ENCODE measurements at regions not wholly inside any gene's neighbourhood (a gene's known extent, or its start where the extent isn't known, plus 50 kb on each side); places are given as distances from the start of the nearest gene placed in this dataset.

DNA sequence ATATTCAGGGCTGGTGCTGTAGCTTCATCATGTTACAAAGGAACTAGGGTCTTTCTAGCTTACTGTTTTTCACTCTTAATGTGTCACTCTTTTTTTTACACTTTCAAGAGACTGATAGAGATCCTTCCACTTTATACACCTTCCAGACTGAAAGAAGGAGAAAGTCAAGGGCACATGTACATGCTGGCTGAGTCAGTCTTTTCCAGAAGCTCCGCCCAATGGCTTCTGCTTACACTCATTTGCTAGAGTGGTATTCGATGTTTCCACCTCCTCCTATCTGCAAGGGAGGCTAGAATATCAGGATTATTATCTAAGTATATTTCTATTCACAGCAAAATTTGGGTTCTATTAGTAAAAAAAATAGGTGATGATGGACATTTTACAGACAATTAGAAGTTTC, 325.8 kb upstream of the OR4E1 start (continued):
- TF ChIP-seq, protein P1, sequence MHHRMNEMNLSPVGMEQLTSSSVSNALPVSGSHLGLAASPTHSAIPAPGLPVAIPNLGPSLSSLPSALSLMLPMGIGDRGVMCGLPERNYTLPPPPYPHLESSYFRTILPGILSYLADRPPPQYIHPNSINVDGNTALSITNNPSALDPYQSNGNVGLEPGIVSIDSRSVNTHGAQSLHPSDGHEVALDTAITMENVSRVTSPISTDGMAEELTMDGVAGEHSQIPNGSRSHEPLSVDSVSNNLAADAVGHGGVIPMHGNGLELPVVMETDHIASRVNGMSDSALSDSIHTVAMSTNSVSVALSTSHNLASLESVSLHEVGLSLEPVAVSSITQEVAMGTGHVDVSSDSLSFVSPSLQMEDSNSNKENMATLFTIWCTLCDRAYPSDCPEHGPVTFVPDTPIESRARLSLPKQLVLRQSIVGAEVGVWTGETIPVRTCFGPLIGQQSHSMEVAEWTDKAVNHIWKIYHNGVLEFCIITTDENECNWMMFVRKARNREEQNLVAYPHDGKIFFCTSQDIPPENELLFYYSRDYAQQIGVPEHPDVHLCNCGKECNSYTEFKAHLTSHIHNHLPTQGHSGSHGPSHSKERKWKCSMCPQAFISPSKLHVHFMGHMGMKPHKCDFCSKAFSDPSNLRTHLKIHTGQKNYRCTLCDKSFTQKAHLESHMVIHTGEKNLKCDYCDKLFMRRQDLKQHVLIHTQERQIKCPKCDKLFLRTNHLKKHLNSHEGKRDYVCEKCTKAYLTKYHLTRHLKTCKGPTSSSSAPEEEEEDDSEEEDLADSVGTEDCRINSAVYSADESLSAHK (CRISPR knock-in tag; IDR thresholded peaks at IDR 0.05; ENCODE audit: borderline replicate concordance) = no peak
- TF ChIP-seq TSC22D2 (CRISPR knock-in tag; IDR thresholded peaks at IDR 0.05; ENCODE audit: borderline replicate concordance) (no peak), ZNF18 (CRISPR knock-in tag; IDR thresholded peaks at IDR 0.05; ENCODE audit: insufficient replicate concordance) (no peak), ZNF720 (CRISPR knock-in tag; IDR thresholded peaks at IDR 0.05) (no peak), NFIC (IDR thresholded peaks at IDR 0.05; ENCODE audit: low read length) (no peak), KLF11 (CRISPR knock-in tag; IDR thresholded peaks at IDR 0.05) (no peak)
- TF ChIP-seq, protein P2, sequence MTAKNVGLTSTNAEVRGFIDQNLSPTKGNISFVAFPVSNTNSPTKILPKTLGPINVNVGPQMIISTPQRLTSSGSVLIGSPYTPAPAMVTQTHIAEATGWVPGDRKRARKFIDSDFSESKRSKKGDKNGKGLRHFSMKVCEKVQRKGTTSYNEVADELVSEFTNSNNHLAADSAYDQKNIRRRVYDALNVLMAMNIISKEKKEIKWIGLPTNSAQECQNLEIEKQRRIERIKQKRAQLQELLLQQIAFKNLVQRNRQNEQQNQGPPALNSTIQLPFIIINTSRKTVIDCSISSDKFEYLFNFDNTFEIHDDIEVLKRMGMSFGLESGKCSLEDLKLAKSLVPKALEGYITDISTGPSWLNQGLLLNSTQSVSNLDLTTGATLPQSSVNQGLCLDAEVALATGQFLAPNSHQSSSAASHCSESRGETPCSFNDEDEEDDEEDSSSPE (CRISPR knock-in tag; IDR thresholded peaks at IDR 0.05) = no peak

DNA sequence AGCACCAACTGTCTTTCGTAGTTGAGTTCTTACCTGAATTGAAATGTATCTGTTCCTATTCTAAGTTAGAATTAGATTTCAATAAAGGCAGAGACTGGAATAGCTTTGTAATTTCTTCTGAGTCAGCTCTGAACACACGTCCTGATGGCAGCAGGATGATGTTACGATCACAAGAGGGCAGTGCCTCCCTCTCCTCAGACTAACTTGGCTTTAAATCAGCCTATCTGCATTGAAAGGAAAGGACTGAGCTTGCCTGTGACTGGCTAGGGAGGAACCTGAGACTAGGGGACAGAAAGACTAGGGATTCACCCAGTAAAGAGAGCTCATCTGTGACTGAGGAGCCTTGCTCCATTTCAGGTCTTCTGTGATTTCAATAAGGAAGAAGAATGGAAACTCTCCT, 323.7 kb upstream of the OR4E1 start:
- peak; percentile 43 for DNase-seq (ENCODE audit: low spot score)
- WGBS (ENCODE audit: low lambda C conversion rate) = 3% methylated on average over 3 of the region's 3 CpGs
- no peak overlapping the region for H3K4me2 ChIP-seq (ENCODE audit: low read depth, low read length)
- no peaks in the 10 kb centered on the region for H3K4me1 ChIP-seq (ENCODE audit: insufficient read depth, low read length)
- CTCF ChIA-PET (ENCODE audit: low intra/inter-chr PET ratio, low total read pairs) = no interaction called here
- H3K9ac ChIP-seq (ENCODE audit: insufficient read depth, low read depth, low read length) = no peak overlapping the region
- in situ Hi-C loops (cut with HindIII; ENCODE audit: extremely low pct_ligation_motif_present, low pct_unique_long_range_greater_than_20kb) = no loop called here
- no peaks in the 10 kb centered on the region for H3K79me2 ChIP-seq (ENCODE audit: insufficient read depth, low read length)
- H3K4me3 ChIP-seq (replicated peaks in 1 of 3; ENCODE audit: insufficient read depth in 1 of 3, low read depth in 2 of 3, low read length in 3 of 3) = no peak overlapping the region
- peak; percentile 97 for ATAC-seq
- H3K36me3 ChIP-seq (replicated peaks in 1 of 2; ENCODE audit: control insufficient read depth in 1 of 2, insufficient read depth in 2 of 2, low read length in 2 of 2) = no peaks in the 10 kb centered on the region
- FAIRE-seq = peak; percentile 60
- no peak overlapping the region for H3K27ac ChIP-seq (ENCODE audit: extremely low read length, insufficient read depth, low read length)
- peak; percentile 31; the same call in 1 of the 2 replicates for TF ChIP-seq CTCF (CRISPR knock-in tag; IDR thresholded peaks at IDR 0.05)
- TF ChIP-seq ZNF230 (CRISPR knock-in tag; IDR thresholded peaks at IDR 0.05) = 0 out of 2 replicates have a peak, but pooled peaks have one; percentile 40
- TF ChIP-seq, protein P3, sequence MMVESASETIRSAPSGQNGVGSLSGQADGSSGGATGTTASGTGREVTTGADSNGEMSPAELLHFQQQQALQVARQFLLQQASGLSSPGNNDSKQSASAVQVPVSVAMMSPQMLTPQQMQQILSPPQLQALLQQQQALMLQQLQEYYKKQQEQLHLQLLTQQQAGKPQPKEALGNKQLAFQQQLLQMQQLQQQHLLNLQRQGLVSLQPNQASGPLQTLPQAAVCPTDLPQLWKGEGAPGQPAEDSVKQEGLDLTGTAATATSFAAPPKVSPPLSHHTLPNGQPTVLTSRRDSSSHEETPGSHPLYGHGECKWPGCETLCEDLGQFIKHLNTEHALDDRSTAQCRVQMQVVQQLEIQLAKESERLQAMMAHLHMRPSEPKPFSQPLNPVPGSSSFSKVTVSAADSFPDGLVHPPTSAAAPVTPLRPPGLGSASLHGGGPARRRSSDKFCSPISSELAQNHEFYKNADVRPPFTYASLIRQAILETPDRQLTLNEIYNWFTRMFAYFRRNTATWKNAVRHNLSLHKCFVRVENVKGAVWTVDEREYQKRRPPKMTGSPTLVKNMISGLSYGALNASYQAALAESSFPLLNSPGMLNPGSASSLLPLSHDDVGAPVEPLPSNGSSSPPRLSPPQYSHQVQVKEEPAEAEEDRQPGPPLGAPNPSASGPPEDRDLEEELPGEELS (CRISPR knock-in tag; IDR thresholded peaks at IDR 0.05) = no peak
- intact Hi-C loops (cut with micrococcal nuclease; ENCODE audit: unreplicated experiment) = loop anchor here (5.0 kb wide), 1 partner anchor 105 kb away; no protein-coding TSS in a partner anchor
- H2AFZ ChIP-seq (ENCODE audit: low read length) = no peak overlapping the region
- no peaks in the 10 kb centered on the region for H4K20me1 ChIP-seq (ENCODE audit: insufficient read depth, low read length)
- H3K27me3 ChIP-seq (ENCODE audit: control insufficient read depth in 1 of 2, insufficient read depth in 2 of 2, low read length in 2 of 2) = no peaks in the 10 kb centered on the region
- no TSS peak for BruUV-seq (replicated peaks)
- no peaks in the 10 kb centered on the region for H3K9me3 ChIP-seq (ENCODE audit: low read length)
- POLR2A ChIA-PET = no interaction called here

Measured in HepG2 (cell line).